Activated T-helper 2 cell treated with anti-CD3 and anti-CD28 coated beads, Interferon-gamma antibody, Interleukin-2, Interleukin-4, amounts not matched to agents 10 μg/mL and 5 μg/mL and 100 μg/mL, durations not matched to agents 14 hours and 24 hours and 36 hours (primary cell): ENCODE measurements at regions not wholly inside any gene's neighbourhood (a gene's known extent, or its start where the extent isn't known, plus 50 kb on each side); places are given as distances from the start of the nearest gene placed in this dataset.
"Not testable (repeated sequence)": the region's sequence is repeated elsewhere in the genome, so short reads cannot be mapped to it uniquely, and the experiment has no call there.

Source experiments
- DNase-seq: peaks from one replicate; pipeline ENCODE4 v3.0.0; 2021; ENCODE audit warnings: low spot score
- H3K27ac Mint-ChIP-seq: one replicate; pipeline ENCODE4 v1.8.0; 2021; ENCODE audit warnings: mixed read lengths
- H3K27me3 Mint-ChIP-seq: one replicate; pipeline ENCODE4 v1.8.0; 2021; ENCODE audit warnings: low read depth, mixed read lengths
- H3K36me3 Mint-ChIP-seq: one replicate; pipeline ENCODE4 v1.8.0; 2021; ENCODE audit warnings: low read depth, mixed read lengths
- H3K4me1 Mint-ChIP-seq: one replicate; pipeline ENCODE4 v1.8.0; 2021; ENCODE audit warnings: low read depth, mixed read lengths
- H3K4me3 Mint-ChIP-seq: one replicate; pipeline ENCODE4 v1.8.0; 2021; ENCODE audit warnings: low read depth, mild to moderate bottlenecking, moderate library complexity, mixed read lengths
- H3K9me3 Mint-ChIP-seq: one replicate; pipeline ENCODE4 v1.8.0; 2021; ENCODE audit warnings: mixed read lengths
- intact Hi-C: fragments of 100-400 bp; cut with micrococcal nuclease; formaldehyde crosslinking; loops from one replicate; pipeline ENCODE4 v1.15.1; 2023

DNA sequence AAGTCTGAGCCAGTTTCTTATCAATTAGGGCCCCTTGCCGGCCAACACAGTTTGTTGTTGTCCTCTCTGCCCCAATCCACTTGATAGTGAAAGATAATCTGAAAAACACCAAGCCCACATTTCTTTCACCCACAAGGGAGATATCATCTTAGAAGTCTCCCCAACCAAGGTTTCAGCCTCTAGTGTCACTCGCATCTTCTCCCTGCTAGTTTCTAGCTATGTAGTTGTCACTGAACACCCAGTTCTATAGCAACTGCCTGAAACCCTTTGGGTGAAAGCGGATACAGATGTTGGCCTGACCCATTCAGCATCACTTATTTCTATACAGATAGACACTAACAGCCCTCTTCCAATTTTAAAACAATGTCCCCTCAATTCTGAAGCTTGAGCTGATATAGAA is 116.3 kb downstream of the BMP15 start:
- Mint-ChIP-seq H3K27me3 (peaks cover 2% of the 10 kb centered on the region), H3K4me1 (no peaks in the 10 kb centered on the region), H3K4me3 (no peak overlapping the region), H3K36me3 (no peaks in the 10 kb centered on the region), H3K9me3 (no peaks in the 10 kb centered on the region), H3K27ac (no peak overlapping the region)
- DNase-seq = no peak
- intact Hi-C loops = no loop called here

DNA sequence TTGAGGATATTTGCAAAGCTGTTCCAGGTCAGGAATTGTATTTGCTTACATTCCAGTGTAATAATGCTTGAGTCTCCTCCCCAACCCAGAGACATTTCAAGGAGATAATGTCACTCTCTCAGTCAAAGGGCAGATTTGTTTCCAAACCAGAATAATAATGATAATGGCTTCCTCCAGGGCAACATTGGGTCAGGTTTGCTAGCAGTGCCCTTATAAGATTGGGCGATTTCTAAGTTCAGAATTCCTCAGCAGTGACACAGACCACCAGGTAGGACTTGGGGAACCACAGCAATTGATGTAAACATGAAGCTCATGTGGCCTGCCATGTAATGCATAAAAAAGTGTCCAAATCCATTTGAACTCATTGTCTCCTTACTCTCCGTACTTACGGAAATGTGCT is 125.2 kb downstream of the BMP15 start:
- Mint-ChIP-seq H3K27me3 (no peaks in the 10 kb centered on the region), H3K4me1 (no peaks in the 10 kb centered on the region), H3K36me3 (no peaks in the 10 kb centered on the region), H3K27ac (no peak overlapping the region), H3K9me3 (no peaks in the 10 kb centered on the region), H3K4me3 (no peak overlapping the region)
- intact Hi-C loops = no loop called here
- no peak for DNase-seq

DNA sequence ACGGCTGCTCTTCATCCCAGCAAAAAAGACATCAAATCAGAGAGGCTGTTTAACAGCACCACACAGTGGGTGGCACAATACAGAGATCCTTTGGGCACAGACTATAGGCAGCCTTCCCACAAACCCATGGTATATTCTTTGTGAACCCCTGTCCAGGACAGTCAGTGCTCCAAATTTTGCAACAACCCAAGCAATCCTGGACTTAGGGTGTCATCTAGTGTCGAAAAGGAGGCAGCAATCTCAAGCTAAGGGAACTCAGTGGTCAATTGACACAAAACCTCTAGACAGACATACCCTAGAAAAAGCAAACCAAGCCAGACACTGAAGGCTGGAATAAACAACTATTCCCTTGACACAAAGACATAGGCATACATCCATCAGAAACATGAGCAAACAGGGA is 137.4 kb downstream of the BMP15 start:
- Mint-ChIP-seq H3K9me3 (no peaks in the 10 kb centered on the region), H3K27ac (no peak overlapping the region), H3K27me3 (no peaks in the 10 kb centered on the region), H3K36me3 (no peaks in the 10 kb centered on the region), H3K4me1 (no peaks in the 10 kb centered on the region), H3K4me3 (no peak overlapping the region)
- DNase-seq = no peak
- intact Hi-C loops = no loop called here

DNA sequence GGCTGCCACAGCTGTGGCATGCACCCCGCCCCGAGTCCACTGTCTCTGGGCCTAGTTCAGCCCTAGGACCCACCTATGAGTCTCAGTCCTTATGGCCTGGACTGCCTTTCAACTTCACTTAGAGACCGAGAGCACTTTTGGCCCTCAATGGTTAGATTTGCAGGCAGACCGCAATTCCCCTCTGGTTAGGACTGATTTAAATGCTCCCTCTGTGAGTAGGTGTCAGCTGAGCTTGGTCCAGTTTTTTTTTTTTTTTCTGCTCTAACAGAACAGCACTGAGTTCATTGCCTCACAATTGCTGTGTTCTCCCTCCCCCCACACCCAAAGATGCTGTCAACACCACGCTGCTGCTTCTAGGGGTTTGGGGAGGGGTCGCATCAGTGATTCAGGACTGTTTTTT is 143.2 kb downstream of the BMP15 start:
- intact Hi-C loops = no loop called here
- Mint-ChIP-seq H3K9me3 (no peaks in the 10 kb centered on the region), H3K4me1 (no peaks in the 10 kb centered on the region), H3K27ac (no peak overlapping the region), H3K4me3 (no peak overlapping the region), H3K36me3 (no peaks in the 10 kb centered on the region), H3K27me3 (no peaks in the 10 kb centered on the region)
- no peak for DNase-seq

DNA sequence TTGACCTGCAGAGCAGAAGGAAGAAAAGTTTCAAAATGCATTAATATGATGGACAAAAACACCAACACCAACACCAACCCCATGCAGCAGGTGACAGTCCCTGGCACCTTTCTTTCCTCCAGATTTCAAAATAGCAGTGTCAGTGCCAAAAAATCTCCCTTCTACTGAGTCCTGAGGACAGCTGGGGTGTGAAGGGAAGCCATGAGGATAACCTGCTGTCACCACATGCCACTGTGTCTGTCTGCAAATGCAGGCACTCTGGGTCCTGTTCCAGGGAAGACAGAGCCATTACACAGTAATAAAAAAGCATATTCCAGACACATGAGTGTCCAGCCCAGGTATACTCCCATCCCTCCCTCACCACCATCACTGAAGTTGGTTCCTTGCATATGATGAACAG is 187.5 kb downstream of the BMP15 start:
- no peaks in the 10 kb centered on the region for H3K9me3 Mint-ChIP-seq
- no peaks in the 10 kb centered on the region for H3K27me3 Mint-ChIP-seq
- intact Hi-C loops = no loop called here
- no peaks in the 10 kb centered on the region for H3K36me3 Mint-ChIP-seq
- no peaks in the 10 kb centered on the region for H3K4me1 Mint-ChIP-seq
- no peak for DNase-seq
- no peak overlapping the region for H3K27ac Mint-ChIP-seq
- H3K4me3 Mint-ChIP-seq = no peak overlapping the region

DNA sequence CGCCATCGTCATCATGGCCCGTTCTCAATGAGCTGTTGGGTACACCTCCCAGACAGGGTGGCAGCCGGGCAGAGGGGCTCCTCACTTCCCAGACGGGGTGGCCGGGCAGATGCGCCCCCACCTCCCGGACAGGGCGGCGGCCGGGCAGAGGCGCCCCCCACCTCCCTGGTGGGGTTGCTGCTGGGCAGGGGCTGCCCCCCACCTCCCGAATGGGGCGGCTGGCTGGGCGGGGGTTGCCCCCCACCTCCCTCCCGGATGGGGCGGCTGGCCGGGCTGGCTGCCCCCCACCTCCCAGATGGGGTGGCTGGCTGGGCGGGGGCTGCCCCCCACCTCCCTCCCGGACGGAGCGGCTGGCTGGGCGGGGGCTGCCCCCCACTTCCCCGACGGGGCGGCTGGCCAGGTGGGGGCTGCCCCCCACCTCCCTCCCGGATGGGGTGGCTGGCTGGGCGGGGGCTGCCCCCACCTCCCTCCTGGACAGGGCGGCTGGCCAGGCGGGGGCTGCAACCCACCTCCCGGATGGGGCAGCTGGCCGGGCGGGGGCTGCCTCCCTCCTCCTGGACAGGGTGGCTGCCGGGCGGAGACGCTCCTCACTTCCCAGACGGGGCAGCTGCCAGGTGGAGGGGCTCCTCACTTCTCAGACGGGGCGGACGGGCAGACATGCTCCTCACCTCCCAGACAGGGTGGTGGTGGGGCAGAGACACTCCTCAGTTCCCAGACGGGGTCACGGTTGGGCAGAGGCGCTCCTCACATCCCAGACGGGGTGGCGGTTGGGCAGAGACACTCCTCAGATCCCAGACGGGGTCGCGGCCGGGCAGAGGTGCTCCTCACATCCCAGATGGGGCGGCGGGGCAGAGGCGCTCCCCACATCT is 208.8 kb downstream of the BMP15 start:
- DNase-seq, H3K9me3 Mint-ChIP-seq, H3K27me3 Mint-ChIP-seq, H3K4me1 Mint-ChIP-seq, H3K4me3 Mint-ChIP-seq, intact Hi-C loops, H3K36me3 Mint-ChIP-seq, H3K27ac Mint-ChIP-seq: not testable (repeated sequence)

DNA sequence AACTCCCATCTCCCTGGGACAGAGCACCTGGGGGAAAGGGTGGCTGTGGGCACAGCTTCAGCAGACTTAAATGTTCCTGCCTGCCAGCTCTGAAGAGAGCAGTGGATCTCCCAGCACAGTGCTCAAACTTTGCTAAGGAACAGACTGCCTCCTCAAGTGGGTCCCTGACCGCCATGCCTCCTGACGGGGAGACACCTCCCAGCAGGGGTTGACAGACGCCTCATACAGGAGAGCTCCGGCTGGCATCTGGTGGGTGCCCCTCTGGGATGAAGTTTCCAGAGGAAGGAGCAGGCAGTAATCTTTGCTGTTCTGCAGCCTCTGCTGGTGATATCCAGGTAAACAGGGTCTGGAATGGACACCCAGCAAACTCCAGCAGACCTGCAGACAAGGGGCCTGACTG is 206.9 kb upstream of the NUDT10 start:
- DNase-seq, H3K27ac Mint-ChIP-seq, H3K4me1 Mint-ChIP-seq, intact Hi-C loops, H3K4me3 Mint-ChIP-seq, H3K9me3 Mint-ChIP-seq, H3K36me3 Mint-ChIP-seq, H3K27me3 Mint-ChIP-seq: not testable (repeated sequence)

DNA sequence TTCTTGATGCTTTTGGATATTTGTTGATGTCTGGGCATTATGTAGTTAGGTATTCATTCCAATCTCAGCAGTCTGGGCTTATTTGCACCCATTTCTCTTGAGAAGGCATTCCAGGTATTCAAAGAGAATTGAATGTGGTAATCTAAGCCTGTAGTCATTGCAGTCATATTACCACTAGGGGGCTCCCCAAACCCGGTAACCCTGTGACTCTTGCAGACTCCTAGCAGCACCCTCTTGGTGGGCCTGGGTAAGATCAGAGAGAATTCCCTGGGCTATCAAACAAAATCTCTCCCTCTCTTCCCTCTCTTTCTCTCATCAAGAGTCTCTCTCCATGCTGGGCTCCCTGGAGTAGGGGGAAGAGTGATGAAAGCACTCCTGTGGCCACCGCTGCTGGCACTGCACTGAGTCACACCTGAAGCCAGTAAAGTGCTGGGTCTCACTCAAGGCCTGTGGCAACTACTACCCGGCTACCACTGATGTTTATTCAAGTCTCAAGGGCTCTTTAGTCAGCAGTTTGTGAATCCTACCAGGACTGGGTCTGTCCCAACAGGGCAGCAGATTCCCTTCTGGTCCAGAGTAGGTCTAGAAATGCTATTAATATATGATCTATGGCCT is 187.7 kb upstream of the NUDT10 start:
- intact Hi-C loops = loop anchor here (10.0 kb wide), 1 partner anchor 320 kb away; no protein-coding TSS in a partner anchor
- H3K9me3 Mint-ChIP-seq = no peaks in the 10 kb centered on the region
- H3K27ac Mint-ChIP-seq = no peak overlapping the region
- H3K27me3 Mint-ChIP-seq = peaks cover 5% of the 10 kb centered on the region
- no peaks in the 10 kb centered on the region for H3K4me1 Mint-ChIP-seq
- H3K4me3 Mint-ChIP-seq = no peak overlapping the region
- no peak for DNase-seq
- H3K36me3 Mint-ChIP-seq = no peaks in the 10 kb centered on the region

DNA sequence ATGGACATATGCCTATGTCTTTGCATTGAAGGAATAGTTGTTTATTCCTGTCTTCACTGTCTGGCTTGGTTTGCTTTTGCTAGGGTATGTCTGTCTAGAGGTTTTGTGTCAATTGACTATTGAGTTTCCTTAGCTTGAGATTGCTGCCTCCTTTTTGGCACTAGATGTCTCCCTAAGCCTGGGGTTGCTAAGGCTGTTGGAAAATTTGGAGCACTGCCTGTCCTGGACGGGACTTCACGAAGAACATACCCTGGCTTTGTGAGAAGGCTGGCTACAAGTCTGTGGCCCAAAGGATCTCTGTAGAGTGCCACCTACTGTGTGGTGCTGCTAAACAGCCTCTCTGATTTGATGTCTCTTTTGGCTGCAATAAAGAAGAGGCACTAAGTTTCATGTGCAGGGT is 183.8 kb upstream of the NUDT10 start:
- Mint-ChIP-seq H3K4me3 (no peak overlapping the region), H3K27ac (no peak overlapping the region), H3K4me1 (no peaks in the 10 kb centered on the region), H3K27me3 (peaks cover 2% of the 10 kb centered on the region), H3K36me3 (no peaks in the 10 kb centered on the region), H3K9me3 (no peaks in the 10 kb centered on the region)
- no peak for DNase-seq
- intact Hi-C loops = loop anchor here (10.0 kb wide), 1 partner anchor 316 kb away; no protein-coding TSS in a partner anchor

DNA sequence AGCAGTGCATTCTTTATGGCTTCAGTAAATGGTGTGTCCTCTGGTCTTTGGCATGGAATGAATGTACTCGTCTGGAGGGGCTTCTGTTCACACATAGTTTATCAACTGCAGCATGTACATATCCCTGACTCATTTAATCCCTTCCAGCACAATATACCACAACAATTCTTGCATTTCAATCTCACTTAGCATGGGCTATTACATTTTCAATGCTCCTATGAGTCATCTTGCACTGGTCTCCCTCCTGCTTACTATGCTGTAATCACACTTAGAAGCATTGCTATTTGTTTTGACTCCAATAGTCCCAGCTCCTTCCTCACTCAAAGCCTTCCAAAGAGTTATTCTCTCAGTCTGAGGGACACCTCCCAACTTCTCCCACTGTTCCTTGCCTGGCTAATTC is 180.9 kb upstream of the NUDT10 start:
- Mint-ChIP-seq H3K27me3 (peaks cover 2% of the 10 kb centered on the region), H3K27ac (no peak overlapping the region), H3K4me1 (no peaks in the 10 kb centered on the region), H3K9me3 (no peaks in the 10 kb centered on the region), H3K4me3 (no peak overlapping the region), H3K36me3 (no peaks in the 10 kb centered on the region)
- DNase-seq = no peak
- intact Hi-C loops = no loop called here

DNA sequence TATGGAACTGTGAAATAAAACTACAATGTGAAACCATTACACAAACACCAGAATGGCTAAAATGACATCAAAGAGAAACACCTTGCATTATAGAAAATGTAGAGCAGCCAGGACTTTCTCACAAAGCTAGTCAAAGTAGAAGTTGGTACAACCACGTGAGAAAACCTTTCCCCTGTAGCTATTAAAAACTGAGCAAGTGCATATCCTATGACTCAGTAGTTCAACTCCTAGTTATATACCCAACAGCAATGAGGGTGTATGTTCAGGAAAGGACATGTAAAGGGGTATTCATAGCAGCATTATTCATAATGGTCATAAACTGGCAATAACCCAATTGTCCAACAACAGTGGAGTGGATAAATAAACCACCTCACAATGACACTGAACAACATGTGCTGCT is 177.5 kb upstream of the NUDT10 start:
- H3K4me1 Mint-ChIP-seq = no peaks in the 10 kb centered on the region
- no peaks in the 10 kb centered on the region for H3K9me3 Mint-ChIP-seq
- no peak overlapping the region for H3K4me3 Mint-ChIP-seq
- intact Hi-C loops = no loop called here
- H3K36me3 Mint-ChIP-seq = no peaks in the 10 kb centered on the region
- H3K27me3 Mint-ChIP-seq = no peaks in the 10 kb centered on the region
- no peak for DNase-seq
- no peak overlapping the region for H3K27ac Mint-ChIP-seq

DNA sequence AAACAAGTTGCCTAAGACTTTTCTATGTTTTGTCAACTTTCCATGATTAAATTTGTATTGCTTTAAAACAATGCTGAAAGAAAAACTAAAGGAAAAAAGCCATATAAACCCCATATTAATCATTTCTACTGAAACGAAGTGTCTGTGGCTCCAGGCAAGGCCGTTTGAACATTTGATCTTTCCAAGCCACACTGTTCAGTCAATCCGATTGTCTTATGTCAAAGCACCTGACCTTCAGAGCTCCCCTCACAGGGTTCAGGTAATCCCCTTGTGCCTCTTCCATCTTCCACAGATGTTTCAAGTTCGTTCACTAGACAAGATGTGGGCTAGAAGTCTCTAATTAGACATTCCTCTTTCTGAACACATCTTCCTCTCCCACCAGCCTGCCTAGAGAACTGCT is 177.1 kb upstream of the NUDT10 start:
- Mint-ChIP-seq H3K36me3 (no peaks in the 10 kb centered on the region), H3K9me3 (no peaks in the 10 kb centered on the region), H3K4me3 (no peak overlapping the region), H3K27ac (no peak overlapping the region), H3K4me1 (no peaks in the 10 kb centered on the region), H3K27me3 (no peaks in the 10 kb centered on the region)
- intact Hi-C loops = no loop called here
- no peak for DNase-seq

DNA sequence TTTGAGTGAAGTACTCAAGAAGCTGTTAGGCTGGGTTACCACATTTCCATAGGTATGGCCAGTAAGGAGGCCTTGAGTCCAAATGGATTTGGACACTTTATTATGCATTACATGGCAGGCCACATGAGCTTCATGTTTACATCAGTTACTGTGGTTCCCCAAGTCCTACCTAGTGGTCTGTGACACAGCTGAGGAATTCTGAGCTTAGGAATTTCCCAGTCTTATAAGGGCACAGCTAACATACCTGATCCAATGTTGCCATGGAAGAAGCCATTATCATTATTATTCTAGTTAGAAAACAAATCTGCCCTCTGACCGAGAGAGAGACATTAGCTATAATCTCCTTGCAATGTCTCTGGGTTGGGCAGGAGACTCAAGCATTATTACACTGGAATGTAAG is 174.4 kb upstream of the NUDT10 start:
- Mint-ChIP-seq H3K36me3 (no peaks in the 10 kb centered on the region), H3K27me3 (no peaks in the 10 kb centered on the region), H3K9me3 (no peaks in the 10 kb centered on the region), H3K4me3 (no peak overlapping the region), H3K27ac (no peak overlapping the region), H3K4me1 (no peaks in the 10 kb centered on the region)
- intact Hi-C loops = no loop called here
- DNase-seq = no peak
